ENCODE measurements at regions not wholly inside any gene's neighbourhood (a gene's known extent, or its start where the extent isn't known, plus 50 kb on each side); places are given as distances from the start of the nearest gene placed in this dataset.

DNA sequence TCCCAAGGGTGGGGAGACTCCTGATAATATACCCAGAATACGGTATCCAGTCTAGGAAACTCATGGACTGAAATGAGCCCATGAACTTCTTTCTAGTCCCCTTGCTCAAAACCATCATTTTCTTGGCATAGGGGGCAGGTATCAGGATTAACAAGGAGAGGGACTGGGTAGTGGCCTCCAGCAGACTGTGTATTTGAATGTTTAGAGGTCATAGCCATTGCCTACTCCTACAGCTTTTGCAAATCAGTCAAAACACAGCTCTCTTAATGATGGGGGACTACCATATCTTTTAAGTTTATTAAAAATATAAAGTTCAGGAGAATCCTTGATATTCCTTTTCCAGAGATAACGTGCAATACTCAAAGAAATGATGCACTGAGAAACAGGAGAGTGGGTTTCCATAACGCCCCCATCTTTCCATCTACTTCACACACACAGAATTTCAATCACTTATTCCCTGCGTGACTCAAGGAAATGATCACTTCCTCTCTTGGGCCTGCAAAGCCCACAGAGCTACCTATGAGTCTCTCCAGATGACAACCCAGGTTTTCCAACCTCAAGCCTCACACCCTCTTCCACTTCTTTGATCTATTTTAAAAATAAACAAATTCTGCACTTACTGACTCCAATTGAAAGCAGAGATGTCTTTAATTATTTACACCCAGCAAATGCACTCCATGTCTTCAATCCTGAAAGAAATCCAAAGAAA lies 584.0 kb upstream of the LMCD1 start:
- TF ChIP-seq, protein P1, sequence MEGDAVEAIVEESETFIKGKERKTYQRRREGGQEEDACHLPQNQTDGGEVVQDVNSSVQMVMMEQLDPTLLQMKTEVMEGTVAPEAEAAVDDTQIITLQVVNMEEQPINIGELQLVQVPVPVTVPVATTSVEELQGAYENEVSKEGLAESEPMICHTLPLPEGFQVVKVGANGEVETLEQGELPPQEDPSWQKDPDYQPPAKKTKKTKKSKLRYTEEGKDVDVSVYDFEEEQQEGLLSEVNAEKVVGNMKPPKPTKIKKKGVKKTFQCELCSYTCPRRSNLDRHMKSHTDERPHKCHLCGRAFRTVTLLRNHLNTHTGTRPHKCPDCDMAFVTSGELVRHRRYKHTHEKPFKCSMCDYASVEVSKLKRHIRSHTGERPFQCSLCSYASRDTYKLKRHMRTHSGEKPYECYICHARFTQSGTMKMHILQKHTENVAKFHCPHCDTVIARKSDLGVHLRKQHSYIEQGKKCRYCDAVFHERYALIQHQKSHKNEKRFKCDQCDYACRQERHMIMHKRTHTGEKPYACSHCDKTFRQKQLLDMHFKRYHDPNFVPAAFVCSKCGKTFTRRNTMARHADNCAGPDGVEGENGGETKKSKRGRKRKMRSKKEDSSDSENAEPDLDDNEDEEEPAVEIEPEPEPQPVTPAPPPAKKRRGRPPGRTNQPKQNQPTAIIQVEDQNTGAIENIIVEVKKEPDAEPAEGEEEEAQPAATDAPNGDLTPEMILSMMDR (IDR thresholded peaks at IDR 0.05) = no peak
- TF ChIP-seq POLR2AphosphoS5 (IDR thresholded peaks at IDR 0.05) (no peak), EP300 (IDR thresholded peaks at IDR 0.05; ENCODE audit: low read depth) (no peak), POLR2A (IDR thresholded peaks at IDR 0.05) (no peak)
